H1 (cell line): ENCODE measurements at regions not wholly inside any gene's neighbourhood (a gene's known extent, or its start where the extent isn't known, plus 50 kb on each side); places are given as distances from the start of the nearest gene placed in this dataset.

Experiments
- CTCF ChIA-PET: fragments of 300-600 bp; sonication (Branson Sonifier 250); formaldehyde crosslinking; loops from one replicate; lab custom pipeline; 2021; ENCODE audit not compliant: partially characterized antibody; lab: Charles Lee
- POLR2A ChIA-PET: fragments of 300-600 bp; sonication (Branson Sonifier 250); formaldehyde crosslinking; loops from one replicate; lab custom pipeline; 2021; ENCODE audit warnings: inconsistent platforms; ENCODE audit not compliant: partially characterized antibody; lab: Charles Lee
- DNase-seq, 2 experiments: peaks; one replicate each; pipeline versions ENCODE4 v3.0.0 to v3.0.0-alpha.2; 2010 to 2022; ENCODE audit warnings: low spot score in 2 of 2, low read depth in 1 of 2, mixed read lengths in 1 of 2
- FAIRE-seq: peaks from 2 replicates; lab custom pipeline; 2011; peaks lifted over from hg19 to GRCh38; lab: Jason Lieb, UNC
- H2AFZ ChIP-seq: 2 replicates; pipeline ENCODE4 v1.8.1; 2012; ENCODE audit warnings: low read length, inconsistent platforms
- H2AK5ac ChIP-seq: 2 replicates; pipeline ENCODE4 v1.6.1; 2013; ENCODE audit warnings: low read depth, low read length
- H2BK120ac ChIP-seq: replicated peaks from 2 replicates; pipeline ENCODE3; 2013; ENCODE audit warnings: low read depth, low read length, inconsistent platforms
- H2BK12ac ChIP-seq: 2 replicates; pipeline ENCODE4 v1.6.1; 2013; ENCODE audit warnings: low read depth, low read length
- H2BK15ac ChIP-seq: 2 replicates; pipeline ENCODE4 v1.6.1; 2013; ENCODE audit warnings: low read length
- H2BK20ac ChIP-seq: 2 replicates; pipeline ENCODE4 v1.6.1; 2013; ENCODE audit warnings: low read length
- H2BK5ac ChIP-seq: 2 replicates; pipeline ENCODE4 v1.6.1; 2013; ENCODE audit warnings: low read depth, low read length
- H3K14ac ChIP-seq: 2 replicates; pipeline ENCODE4 v1.6.1; 2013; ENCODE audit warnings: inconsistent platforms; ENCODE audit not compliant: insufficient read length
- H3K18ac ChIP-seq: 2 replicates; pipeline ENCODE4 v1.6.1; 2013; ENCODE audit warnings: low read length; ENCODE audit errors: extremely low read depth
- H3K23ac ChIP-seq: 2 replicates; pipeline ENCODE4 v1.6.1; 2013; ENCODE audit warnings: inconsistent platforms; ENCODE audit not compliant: insufficient read length
- H3K23me2 ChIP-seq: 2 replicates; pipeline ENCODE4 v1.6.1; 2013; ENCODE audit warnings: low read depth, low read length
- H3K27ac ChIP-seq: 2 replicates; pipeline ENCODE4 v1.6.1; 2011; ENCODE audit warnings: low read depth, low read length, inconsistent platforms
- H3K27me3 ChIP-seq, 4 experiments: replicated peaks in 1 of 4; 1 replicate in 1 of 4; 2 replicates in 3 of 4; pipeline versions ENCODE4 v1.6.1 to v1.8.1; 2011 to 2013; ENCODE audit warnings: low read length in 3 of 4, mild to moderate bottlenecking in 3 of 4, inconsistent platforms in 2 of 4, mixed read lengths in 2 of 4, moderate library complexity in 1 of 4; ENCODE audit not compliant: control insufficient read depth in 3 of 4, insufficient read depth in 3 of 4; ENCODE audit errors: extremely low read depth in 1 of 4
- H3K36me3 ChIP-seq, 4 experiments: 2 replicates each; pipeline versions ENCODE4 v1.6.1 to v1.8.1; 2011 to 2013; ENCODE audit warnings: mild to moderate bottlenecking in 4 of 4, low read length in 3 of 4, moderate library complexity in 2 of 4, control low read depth in 1 of 4, inconsistent platforms in 1 of 4; ENCODE audit not compliant: insufficient read depth in 4 of 4, control insufficient read depth in 2 of 4
- H3K4ac ChIP-seq: replicated peaks from 2 replicates; pipeline ENCODE3; 2013; ENCODE audit warnings: low read length, low read depth, mixed read lengths, inconsistent platforms; ENCODE audit not compliant: insufficient read length
- H3K4me1 ChIP-seq, 4 experiments: replicated peaks in 1 of 4; 1 replicate in 1 of 4; 2 replicates in 3 of 4; pipeline versions ENCODE4 v1.6.1 to v1.8.1; 2011 to 2013; ENCODE audit warnings: low read length in 3 of 4, inconsistent platforms in 2 of 4, mixed read lengths in 1 of 4; ENCODE audit not compliant: insufficient read depth in 4 of 4, control insufficient read depth in 3 of 4
- H3K4me2 ChIP-seq, 2 experiments: 2 replicates each; pipeline versions ENCODE4 v1.6.1 to v1.8.1; 2011 to 2013; ENCODE audit warnings: low read depth in 2 of 2, low read length in 2 of 2, control low read depth in 1 of 2, inconsistent platforms in 1 of 2, mild to moderate bottlenecking in 1 of 2; ENCODE audit not compliant: insufficient read depth in 1 of 2
- H3K4me3 ChIP-seq, 4 experiments: fragments of 200-600, 300-600 bp in 1 of 4; sonication (generic), shearing (Covaris generic), sonication (Bioruptor Twin) in 1 of 4; 2 replicates each; pipeline versions ENCODE4 v1.5.1 to v1.8.1; 2011 to 2016; ENCODE audit warnings: low read length in 4 of 4, low read depth in 3 of 4, control low read depth in 2 of 4, inconsistent platforms in 2 of 4, mild to moderate bottlenecking in 2 of 4, mixed read lengths in 1 of 4, moderate library complexity in 1 of 4; ENCODE audit not compliant: insufficient read depth in 2 of 4; ENCODE audit errors: extremely low read depth in 1 of 4
- H3K56ac ChIP-seq: replicated peaks from 2 replicates; pipeline ENCODE3; 2013; ENCODE audit warnings: low read depth, mild to moderate bottlenecking, mixed read lengths, low read length, inconsistent platforms; ENCODE audit not compliant: insufficient read length
- H3K79me1 ChIP-seq: 2 replicates; pipeline ENCODE4 v1.6.1; 2013; ENCODE audit warnings: low read depth, low read length, control low read depth
- H3K79me2 ChIP-seq, 2 experiments: 2 replicates each; pipeline versions ENCODE4 v1.6.1 to v1.8.1; 2012 to 2013; ENCODE audit warnings: low read length in 2 of 2, mild to moderate bottlenecking in 2 of 2, inconsistent platforms in 1 of 2; ENCODE audit not compliant: insufficient read depth in 2 of 2, control insufficient read depth in 1 of 2
- H3K9ac ChIP-seq, 4 experiments: replicated peaks in 1 of 4; 1 replicate in 1 of 4; 2 replicates in 3 of 4; pipeline versions ENCODE4 v1.6.1 to v1.8.1; 2011 to 2013; ENCODE audit warnings: low read depth in 3 of 4, low read length in 3 of 4, control low read depth in 2 of 4, mild to moderate bottlenecking in 2 of 4, moderate library complexity in 2 of 4, inconsistent platforms in 1 of 4; ENCODE audit errors: extremely low read depth in 1 of 4
- H3K9me3 ChIP-seq, 2 experiments: 2 replicates each; pipeline versions ENCODE4 v1.6.1 to v1.8.1; 2012 to 2013; ENCODE audit warnings: mild to moderate bottlenecking in 2 of 2, moderate library complexity in 2 of 2, control low read depth in 1 of 2, inconsistent platforms in 1 of 2, low read depth in 1 of 2, low read length in 1 of 2, mixed read lengths in 1 of 2; ENCODE audit not compliant: insufficient read depth in 2 of 2
- H4K20me1 ChIP-seq, 2 experiments: replicated peaks in 1 of 2; 2 replicates each; pipeline versions ENCODE3 to v1.8.1; 2011 to 2013; ENCODE audit warnings: inconsistent platforms in 2 of 2, low read length in 2 of 2, mild to moderate bottlenecking in 1 of 2; ENCODE audit not compliant: insufficient read depth in 2 of 2, control insufficient read depth in 1 of 2
- H4K5ac ChIP-seq: 2 replicates; pipeline ENCODE4 v1.6.1; 2013; ENCODE audit warnings: low read length, low read depth, mixed read lengths, inconsistent platforms; ENCODE audit not compliant: insufficient read length
- H4K8ac ChIP-seq: 2 replicates; pipeline ENCODE4 v1.8.0; 2013; ENCODE audit warnings: mild to moderate bottlenecking, moderate library complexity, low read length, inconsistent platforms; ENCODE audit not compliant: insufficient read depth; ENCODE audit errors: extremely low read depth
- H4K91ac ChIP-seq: replicated peaks from 2 replicates; pipeline ENCODE3; 2013; ENCODE audit warnings: low read length, mixed read lengths, inconsistent platforms; ENCODE audit not compliant: insufficient read length
- CBX8 ChIP-seq: fragments of 300-800, 300-1000 bp; sonication (generic); IDR thresholded peaks from 2 replicates; pipeline ENCODE4 v1.7.1; 2016; ENCODE audit warnings: low read depth, low read length, borderline replicate concordance
- CHD1 ChIP-seq: IDR thresholded peaks from 2 replicates; pipeline ENCODE4 v1.6.1; 2012; ENCODE audit warnings: low read depth, low read length, improper control_type of control experiment
- CHD2 ChIP-seq: IDR thresholded peaks from 2 replicates; pipeline ENCODE4 v1.6.1; 2012; ENCODE audit warnings: low read length, improper control_type of control experiment
- EGR1 ChIP-seq: IDR thresholded peaks from 2 replicates; pipeline ENCODE4 v1.6.1; 2011; ENCODE audit warnings: low read depth, low read length, borderline replicate concordance
- HDAC6 ChIP-seq: IDR thresholded peaks from one replicate; pipeline ENCODE4 v1.7.1; 2012; ENCODE audit warnings: low read depth, mild to moderate bottlenecking, inconsistent platforms, low read length, moderate library complexity
- JUN ChIP-seq: IDR thresholded peaks from 2 replicates; pipeline ENCODE4 v1.6.1; 2011; ENCODE audit warnings: low read depth, mild to moderate bottlenecking, improper control_type of control experiment, low read length
- KDM5A ChIP-seq: fragments of 200-600 bp; IDR thresholded peaks from 2 replicates; pipeline ENCODE4 v1.7.1; 2012; ENCODE audit warnings: mild to moderate bottlenecking, low read length, inconsistent platforms, mixed read lengths
- PHF8 ChIP-seq: fragments of 200-600 bp; sonication (generic); conservative IDR thresholded peaks from 2 replicates; pipeline ENCODE4 v1.7.1; 2012; ENCODE audit warnings: low read depth, mild to moderate bottlenecking, inconsistent platforms, low read length, moderate library complexity
- POU5F1 ChIP-seq: IDR thresholded peaks from 2 replicates; pipeline ENCODE4 v1.6.1; 2011; ENCODE audit warnings: low read depth, mild to moderate bottlenecking, low read length, moderate library complexity
- RAD21 ChIP-seq, 2 experiments: IDR thresholded peaks in 1 of 2; conservative IDR thresholded peaks in 1 of 2; 2 replicates each; pipeline ENCODE4 v1.6.1; 2011; ENCODE audit warnings: low read depth in 2 of 2, low read length in 2 of 2, improper control_type of control experiment in 1 of 2, inconsistent platforms in 1 of 2, mild to moderate bottlenecking in 1 of 2, moderate library complexity in 1 of 2
- RBBP5 ChIP-seq: IDR thresholded peaks from 2 replicates; pipeline ENCODE4 v1.7.1; 2012; ENCODE audit warnings: low read depth, mild to moderate bottlenecking, inconsistent platforms, low read length, moderate library complexity, borderline replicate concordance
- SIN3A ChIP-seq, 2 experiments: IDR thresholded peaks in 1 of 2; conservative IDR thresholded peaks in 1 of 2; 2 replicates each; pipeline ENCODE4 v1.6.1; 2011 to 2012; ENCODE audit warnings: low read length in 2 of 2, improper control_type of control experiment in 1 of 2, low read depth in 1 of 2, mild to moderate bottlenecking in 1 of 2
- TBP ChIP-seq: IDR thresholded peaks from 2 replicates; pipeline ENCODE4 v1.6.1; 2011; ENCODE audit warnings: low read depth, low read length, improper control_type of control experiment
- USF2 ChIP-seq: IDR thresholded peaks from 2 replicates; pipeline ENCODE4 v1.6.1; 2011; ENCODE audit warnings: low read length, improper control_type of control experiment
- WGBS, 2 experiments: shearing (Covaris generic) in 1 of 2; methylation state at CpG; one replicate each; pipeline versions ENCODE4 v1.1.6 to v1.1.7; 2013 to 2015; ENCODE audit warnings: low lambda C conversion rate in 2 of 2, mixed read lengths in 2 of 2, inconsistent platforms in 1 of 2, low coverage in 1 of 2, missing lambda C conversion rate in 1 of 2; ENCODE audit not compliant: insufficient replicate concordance in 2 of 2, insufficient coverage in 1 of 2, insufficient read length in 1 of 2; ENCODE audit errors: extremely low coverage in 1 of 2, missing lambda C conversion rate in 1 of 2; 5-methylcytosine and 5-hydroxymethylcytosine counted together

GRCh38 chr12:89935850-89936249, 227.2 kb upstream of the ATP2B1 start:
- CTCF ChIA-PET, result interaction anchor here (0.9 kb wide), 1 partner anchor 44 kb away, joined by 3 read pairs; no protein-coding TSS in a partner anchor
- Histone ChIP-seq H4K91ac (no peak overlapping the region), H3K23ac (no peak overlapping the region), H2AK5ac (no peak overlapping the region), H3K27ac (no peak overlapping the region), H3K4me3 (no peak overlapping the region), H2BK5ac (no peak overlapping the region), H4K5ac (no peak overlapping the region), H3K23me2 (no peaks in the 10 kb centered on the region), H3K14ac (no peak overlapping the region), H2BK120ac (no peak overlapping the region), H3K18ac (no peak overlapping the region), H3K27me3 (no peaks in the 10 kb centered on the region), H3K4me1 (peaks cover 0 to 8% (median 5%) of the 10 kb centered on the region in 4 experiments; a peak in 3 of 7 replicates), H3K79me2 (no peaks in the 10 kb centered on the region), H4K20me1 (no peaks in the 10 kb centered on the region), H2BK12ac (no peak overlapping the region), H3K56ac (no peak overlapping the region), H2BK20ac (no peak overlapping the region), H3K9me3 (no peaks in the 10 kb centered on the region), H2AFZ (no peak overlapping the region), H3K4me2 (no peak overlapping the region), H4K8ac (no peak overlapping the region), H3K4ac (no peak overlapping the region), H3K79me1 (no peaks in the 10 kb centered on the region), H2BK15ac (no peak overlapping the region), H3K9ac (no peak overlapping the region), H3K36me3 (no peaks in the 10 kb centered on the region)
- FAIRE-seq (no peak), DNase-seq (no peak)
- POLR2A ChIA-PET, result no interaction called here
- 95% methylated on average over 6 of the region's 6 CpGs; no CpG with 5 or more reads in 1 of the 2 experiments for WGBS, 2 experiments
- TF ChIP-seq PHF8 (no peak), CBX8 (no peak), HDAC6 (no peak), CHD1 (no peak), CHD2 (no peak), EGR1 (no peak), RAD21 (IDR thresholded peaks at IDR 0.05 in 1 of 2, conservative IDR thresholded peaks at IDR 0.05 in 1 of 2; ENCODE audit: low read depth in 2 of 2, low read length in 2 of 2) (no peak), USF2 (no peak), KDM5A (no peak), TBP (no peak), SIN3A (conservative IDR thresholded peaks at IDR 0.05 in 1 of 2, IDR thresholded peaks at IDR 0.05 in 1 of 2; ENCODE audit: low read depth in 1 of 2, low read length in 2 of 2) (no peak), RBBP5 (no peak), JUN (no peak), POU5F1 (no peak)
